Spleen (tissue), 11 donors: ENCODE measurements at regions not wholly inside any gene's neighbourhood (a gene's known extent, or its start where the extent isn't known, plus 50 kb on each side); places are given as distances from the start of the nearest gene placed in this dataset.
A peak's percentile ranks its signal among the peaks of the same experiment; 100 is the strongest.

ENCODE experiments used
- DNase-seq: peaks from one replicate; pipeline ENCODE4 v3.0.0-alpha.2; 2020
- H3K27ac ChIP-seq, 8 donors: fragments of 200-600 bp; sonication (generic) in 7 of 8; 1 replicate in 4 of 8; 2 replicates in 4 of 8; pipeline versions ENCODE4 v1.5.0 to v1.8.0; 2016 to 2021; ENCODE audit warnings: inconsistent platforms in 4 of 8, mild to moderate bottlenecking in 4 of 8, moderate library complexity in 1 of 8
- H3K27me3 ChIP-seq, 7 donors: fragments of 200-600 bp; sonication (generic) in 6 of 7; replicated peaks in 1 of 7; 1 replicate in 4 of 7; 2 replicates in 3 of 7; pipeline versions ENCODE4 v1.5.0 to v1.8.0; 2016 to 2021; ENCODE audit warnings: inconsistent platforms in 3 of 7, mild to moderate bottlenecking in 1 of 7
- H3K36me3 ChIP-seq, 6 donors: fragments of 200-600 bp; sonication (generic) in 5 of 6; 1 replicate in 4 of 6; 2 replicates in 2 of 6; pipeline versions ENCODE4 v1.5.0 to v1.8.0; 2016 to 2021; ENCODE audit warnings: inconsistent platforms in 2 of 6
- H3K4me1 ChIP-seq, 6 donors: fragments of 200-600 bp; sonication (generic) in 5 of 6; 1 replicate in 3 of 6; 2 replicates in 3 of 6; pipeline versions ENCODE4 v1.5.0 to v1.8.0; 2016 to 2021; ENCODE audit warnings: inconsistent platforms in 3 of 6
- H3K4me3 ChIP-seq, 8 donors: fragments of 200-600 bp; sonication (generic) in 7 of 8; 1 replicate in 4 of 8; 2 replicates in 4 of 8; pipeline versions ENCODE4 v1.5.0 to v1.8.0; 2016 to 2021; ENCODE audit warnings: inconsistent platforms in 4 of 8, mild to moderate bottlenecking in 4 of 8, moderate library complexity in 2 of 8
- H3K9me3 ChIP-seq, 8 donors: fragments of 200-600 bp; sonication (generic) in 7 of 8; 1 replicate in 4 of 8; 2 replicates in 4 of 8; pipeline versions ENCODE4 v1.5.0 to v1.8.0; 2016 to 2021; ENCODE audit warnings: inconsistent platforms in 4 of 8
- CTCF ChIP-seq, 11 experiments: fragments of 200-600 bp in 7 of 11; fragments of 450-650 bp in 4 of 11; sonication (generic) in 4 of 11; IDR thresholded peaks in 8 of 11; conservative IDR thresholded peaks in 3 of 11; 1 replicate in 7 of 11; 2 replicates in 4 of 11; pipeline versions ENCODE4 v1.4.0 to v1.8.0; 2016 to 2021; ENCODE audit warnings: antibody characterized with exemption in 11 of 11, inconsistent platforms in 4 of 11, mild to moderate bottlenecking in 1 of 11
- POLR2A ChIP-seq, 3 donors: fragments of 450-650 bp; IDR thresholded peaks; one replicate each; pipeline ENCODE4 v1.5.1; 2017; ENCODE audit warnings: antibody characterized with exemption in 3 of 3, mild to moderate bottlenecking in 1 of 3
- POLR2AphosphoS5 ChIP-seq, 3 donors: sonication (generic); formaldehyde crosslinking; IDR thresholded peaks; one replicate each; pipeline ENCODE4 v1.5.1; 2017; ENCODE audit warnings: antibody characterized with exemption in 3 of 3
- WGBS, 5 donors: extraction: QIAGEN DNeasy Blood & Tissue Kit in 3 of 5; methylation state at CpG; one replicate each; pipeline versions ENCODE4 v1.1.5 to v1.1.7; 2013 to 2018; 5-methylcytosine and 5-hydroxymethylcytosine counted together
- intact Hi-C: fragments of 100-400 bp; cut with DNase I; formaldehyde crosslinking; loops from one replicate; pipeline ENCODE4 v1.15.0; 2023; ENCODE audit warnings: low total_unique reads
- donor health status: healthy with polysubstance abuse.
- donor health status: DM: no; HTN: no; CAD: no; lungs with moderate emphysema.
- donor health status: DM: no; HTN: no; CAD: no.
- donor health status: Bipolar disorder and iron deficiency.
- donor health status: healthy.
- donor health status: DM: no; HTN: no; CAD: no.
- donor health status: DM: yes; HTN: yes; CAD: no.

GRCh38 chr14:97021001-97021400, 223.8 kb downstream of the VRK1 start:
- H3K9me3 ChIP-seq: peaks cover 0 to 9% (median 0%) of the 10 kb centered on the region in 8 donors
- H3K27ac ChIP-seq: no peak overlapping the region
- 5 to 18% (median 16%) methylated on average over 4 of the region's 4 CpGs for WGBS, 5 donors
- no peak for DNase-seq
- peaks cover 0 to 12% (median 0%) of the 10 kb centered on the region in 6 donors for H3K4me1 ChIP-seq
- peaks cover 0 to 38% (median 0%) of the 10 kb centered on the region in 7 donors for H3K27me3 ChIP-seq
- no peak overlapping the region for H3K4me3 ChIP-seq
- intact Hi-C loops: no loop called here
- peak in 1 of 3 donors; percentile 45 for TF ChIP-seq POLR2AphosphoS5 (IDR thresholded peaks at IDR 0.05)
- TF ChIP-seq CTCF (IDR thresholded peaks at IDR 0.05 in 8 of 11, conservative IDR thresholded peaks at IDR 0.05 in 3 of 11): no peak
- no peak for TF ChIP-seq POLR2A (IDR thresholded peaks at IDR 0.05)
- no peaks in the 10 kb centered on the region for H3K36me3 ChIP-seq

GRCh38 chr14:97021571-97022168, 224.5 kb downstream of the VRK1 start:
- Histone ChIP-seq H3K9me3 (peaks cover 0 to 9% (median 0%) of the 10 kb centered on the region in 8 donors), H3K27ac (no peak overlapping the region), H3K27me3 (peaks cover 0 to 45% (median 0%) of the 10 kb centered on the region in 7 donors), H3K4me3 (no peak overlapping the region), H3K4me1 (peaks cover 0 to 12% (median 0%) of the 10 kb centered on the region in 6 donors), H3K36me3 (no peaks in the 10 kb centered on the region)
- TF ChIP-seq CTCF (IDR thresholded peaks at IDR 0.05 in 8 of 11, conservative IDR thresholded peaks at IDR 0.05 in 3 of 11) (no peak), POLR2AphosphoS5 (IDR thresholded peaks at IDR 0.05) (no peak), POLR2A (IDR thresholded peaks at IDR 0.05) (no peak)
- WGBS, 5 donors: 63 to 73% (median 64%) methylated on average over 3 of the region's 3 CpGs
- no peak for DNase-seq
- intact Hi-C loops: no loop called here

- Histone ChIP-seq H3K36me3 (no peaks in the 10 kb centered on the region), H3K4me3 (no peak overlapping the region), H3K9me3 (peaks cover 0 to 2% (median 0%) of the 10 kb centered on the region in 8 donors), H3K4me1 (peaks cover 0 to 12% (median 0%) of the 10 kb centered on the region in 6 donors), H3K27me3 (peaks cover 0 to 51% (median 0%) of the 10 kb centered on the region in 7 donors), H3K27ac (no peak overlapping the region)
- no peak for DNase-seq
- intact Hi-C loops: no loop called here
- TF ChIP-seq POLR2AphosphoS5 (IDR thresholded peaks at IDR 0.05) (no peak), POLR2A (IDR thresholded peaks at IDR 0.05) (no peak), CTCF (IDR thresholded peaks at IDR 0.05 in 8 of 11, conservative IDR thresholded peaks at IDR 0.05 in 3 of 11) (no peak)
- 67 to 91% (median 73%) methylated on average over 3 of the region's 3 CpGs for WGBS, 5 donors
Measured at GRCh38 chr14:97022741-97023140, 225.6 kb downstream of the VRK1 start.

- Histone ChIP-seq H3K9me3 (no peaks in the 10 kb centered on the region), H3K27ac (no peak overlapping the region), H3K4me3 (no peak overlapping the region), H3K27me3 (peaks cover 0 to 51% (median 0%) of the 10 kb centered on the region in 7 donors), H3K36me3 (no peaks in the 10 kb centered on the region), H3K4me1 (peaks cover 0 to 12% (median 0%) of the 10 kb centered on the region in 6 donors)
- intact Hi-C loops: no loop called here
- no peak for TF ChIP-seq POLR2AphosphoS5 (IDR thresholded peaks at IDR 0.05)
- TF ChIP-seq CTCF (IDR thresholded peaks at IDR 0.05 in 8 of 11, conservative IDR thresholded peaks at IDR 0.05 in 3 of 11): no peak
- TF ChIP-seq POLR2A (IDR thresholded peaks at IDR 0.05): no peak
- WGBS, 5 donors: 84 to 89% (median 88%) methylated on average over 6 of the region's 6 CpGs
- DNase-seq: no peak
Measured at GRCh38 chr14:97023871-97024270, 226.7 kb downstream of the VRK1 start.
